GM23338 (cell line): ENCODE measurements at regions not wholly inside any gene's neighbourhood (a gene's known extent, or its start where the extent isn't known, plus 50 kb on each side); places are given as distances from the start of the nearest gene placed in this dataset.

Experiments used
- ATAC-seq: fragments of 200-7000 bp; cut with Tn5 transposase; 3 replicates; pipeline ENCODE4 v1.9.1; 2020
- DNase-seq: peaks from one replicate; pipeline ENCODE4 v3.0.0-alpha.2; 2015; ENCODE audit warnings: low spot score
- H2AFZ ChIP-seq: fragments of 200-600 bp; sonication (generic); 2 replicates; pipeline ENCODE4 v1.8.0; 2016; ENCODE audit warnings: antibody characterized with exemption, mild to moderate bottlenecking, moderate library complexity
- H3F3A ChIP-seq: fragments of 200-600 bp; sonication (generic); replicated peaks from 2 replicates; pipeline ENCODE4 v1.8.0; 2017; ENCODE audit warnings: antibody characterized with exemption, mixed run types, low read depth
- H3K27ac ChIP-seq: fragments of 200-600 bp; sonication (generic); 2 replicates; pipeline ENCODE4 v1.6.1; 2016; ENCODE audit warnings: low read depth
- H3K27me3 ChIP-seq: fragments of 200-600 bp; sonication (generic); 2 replicates; pipeline ENCODE4 v1.8.0; 2016; ENCODE audit warnings: mild to moderate bottlenecking, mixed run types, moderate library complexity; ENCODE audit not compliant: insufficient read depth
- H3K36me3 ChIP-seq: fragments of 200-600 bp; sonication (generic); 2 replicates; pipeline ENCODE4 v1.8.0; 2016; ENCODE audit warnings: mild to moderate bottlenecking; ENCODE audit not compliant: insufficient read depth
- H3K4me1 ChIP-seq: fragments of 200-600 bp; sonication (generic); 2 replicates; pipeline ENCODE4 v1.8.0; 2016; ENCODE audit warnings: mild to moderate bottlenecking, moderate library complexity; ENCODE audit not compliant: insufficient read depth
- H3K4me2 ChIP-seq: fragments of 200-600 bp; sonication (generic); 2 replicates; pipeline ENCODE4 v1.7.1; 2017; ENCODE audit warnings: mixed run types
- H3K4me3 ChIP-seq: fragments of 200-600 bp; sonication (generic); 2 replicates; pipeline ENCODE4 v1.6.1; 2016; ENCODE audit warnings: mixed run types
- H3K79me2 ChIP-seq: fragments of 200-600 bp; sonication (generic); replicated peaks from 2 replicates; pipeline ENCODE4 v1.8.0; 2017; ENCODE audit warnings: mild to moderate bottlenecking; ENCODE audit not compliant: insufficient read depth
- H3K9me2 ChIP-seq: fragments of 200-600 bp; sonication (generic); 2 replicates; pipeline ENCODE4 v1.8.0; 2017; ENCODE audit not compliant: insufficient read depth
- H4K20me1 ChIP-seq: fragments of 200-600 bp; sonication (generic); replicated peaks from 2 replicates; pipeline ENCODE4 v1.8.0; 2017; ENCODE audit warnings: mild to moderate bottlenecking; ENCODE audit not compliant: insufficient read depth
- H3K27ac Mint-ChIP-seq: 2 replicates; pipeline ENCODE4 v1.8.0; 2020; ENCODE audit warnings: inconsistent platforms, mild to moderate bottlenecking, moderate library complexity, mixed read lengths
- H3K27me3 Mint-ChIP-seq: 3 replicates; pipeline ENCODE4 v1.8.0; 2022; ENCODE audit warnings: low read depth, mild to moderate bottlenecking, moderate library complexity, mixed read lengths, inconsistent platforms; ENCODE audit not compliant: insufficient read depth, poor library complexity
- H3K36me3 Mint-ChIP-seq: 3 replicates; pipeline ENCODE4 v1.8.0; 2021; ENCODE audit warnings: low read depth, mild to moderate bottlenecking, inconsistent platforms, moderate library complexity, mixed read lengths
- H3K4me1 Mint-ChIP-seq: 3 replicates; pipeline ENCODE4 v1.8.0; 2020; ENCODE audit warnings: mild to moderate bottlenecking, inconsistent platforms, mixed read lengths
- H3K4me3 Mint-ChIP-seq: 3 replicates; pipeline ENCODE4 v1.8.0; 2021; ENCODE audit warnings: moderate library complexity, mild to moderate bottlenecking, inconsistent platforms, mixed read lengths
- H3K9me3 Mint-ChIP-seq: 3 replicates; pipeline ENCODE4 v1.8.0; 2020; ENCODE audit warnings: moderate library complexity, mild to moderate bottlenecking, inconsistent platforms, mixed read lengths
- CREB1 ChIP-seq: fragments of 250-450 bp; sonication (Bioruptor Pico); IDR thresholded peaks from 2 replicates; pipeline ENCODE4 v1.5.0; 2020; ENCODE audit warnings: low read depth, mild to moderate bottlenecking, moderate library complexity
- ETS1 ChIP-seq: IDR thresholded peaks from 2 replicates; pipeline ENCODE4 v1.6.1; 2016; ENCODE audit warnings: antibody characterized with exemption
- EZH2 ChIP-seq: fragments of 200-600 bp; sonication (generic); IDR thresholded peaks from one replicate; pipeline ENCODE4 v1.8.0; 2017; ENCODE audit warnings: antibody characterized with exemption, mild to moderate bottlenecking, low read depth; ENCODE audit not compliant: unreplicated experiment
- ZNF114 ChIP-seq: fragments of 250-450 bp; sonication (Bioruptor Pico); IDR thresholded peaks from 2 replicates; pipeline ENCODE4 v1.5.0; 2020; ENCODE audit warnings: mild to moderate bottlenecking, moderate library complexity
- ZNF331 ChIP-seq: fragments of 250-450 bp; sonication (Bioruptor Pico); IDR thresholded peaks from 2 replicates; pipeline ENCODE4 v1.5.0; 2020; ENCODE audit warnings: low read depth, mild to moderate bottlenecking, moderate library complexity
- ZNF462 ChIP-seq: fragments of 250-450 bp; sonication (Bioruptor Pico); IDR thresholded peaks from 2 replicates; pipeline ENCODE4 v1.5.0; 2020; ENCODE audit warnings: mild to moderate bottlenecking, moderate library complexity

GRCh38 chr3:177307826-177308225, 110.5 kb upstream of the TBL1XR1 start:
- ATAC-seq: no peak
- H3K4me1 Mint-ChIP-seq: no peaks in the 10 kb centered on the region
- no peak overlapping the region for H3K4me2 ChIP-seq
- no peak overlapping the region for H3K4me3 ChIP-seq
- H3K27me3 ChIP-seq: no peaks in the 10 kb centered on the region
- TF ChIP-seq CREB1 (CRISPR knock-in tag) (no peak), ZNF114 (CRISPR knock-in tag) (no peak), ZNF462 (CRISPR knock-in tag) (no peak)
- H3K27ac ChIP-seq: no peak overlapping the region
- no peaks in the 10 kb centered on the region for H3F3A ChIP-seq
- H2AFZ ChIP-seq: no peak overlapping the region
- H3K27ac Mint-ChIP-seq: no peak overlapping the region
- no peaks in the 10 kb centered on the region for H3K9me2 ChIP-seq
- H3K36me3 Mint-ChIP-seq: peaks cover 7% of the 10 kb centered on the region; the same call in 1 of the 3 replicates
- DNase-seq: no peak
- peaks cover 3% of the 10 kb centered on the region for H3K27me3 Mint-ChIP-seq
- H3K79me2 ChIP-seq: no peaks in the 10 kb centered on the region
- H3K4me3 Mint-ChIP-seq: no peak overlapping the region
- H3K36me3 ChIP-seq: no peaks in the 10 kb centered on the region
- no peaks in the 10 kb centered on the region for H3K4me1 ChIP-seq
- no peaks in the 10 kb centered on the region for H4K20me1 ChIP-seq
- H3K9me3 Mint-ChIP-seq: peaks cover 12% of the 10 kb centered on the region

GRCh38 chr3:177308286-177308685, 111.0 kb upstream of the TBL1XR1 start:
- H3K9me2 ChIP-seq: no peaks in the 10 kb centered on the region
- no peak overlapping the region for H3K4me2 ChIP-seq
- Mint-ChIP-seq H3K27ac (no peak overlapping the region), H3K36me3 (peaks cover 7% of the 10 kb centered on the region; the same call in 1 of the 3 replicates), H3K4me3 (no peak overlapping the region), H3K4me1 (no peaks in the 10 kb centered on the region), H3K9me3 (peaks cover 12% of the 10 kb centered on the region), H3K27me3 (peaks cover 3% of the 10 kb centered on the region)
- no peak for ATAC-seq
- DNase-seq: no peak
- H3K4me1 ChIP-seq: no peaks in the 10 kb centered on the region
- H4K20me1 ChIP-seq: no peaks in the 10 kb centered on the region
- H2AFZ ChIP-seq: no peak overlapping the region
- no peaks in the 10 kb centered on the region for H3F3A ChIP-seq
- H3K27ac ChIP-seq: no peak overlapping the region
- H3K4me3 ChIP-seq: no peak overlapping the region
- H3K27me3 ChIP-seq: no peaks in the 10 kb centered on the region
- H3K36me3 ChIP-seq: no peaks in the 10 kb centered on the region
- no peaks in the 10 kb centered on the region for H3K79me2 ChIP-seq
- TF ChIP-seq EZH2 (no peak), ZNF331 (no peak), ETS1 (no peak)
